GM12878 (cell line): ENCODE measurements at regions not wholly inside any gene's neighbourhood (a gene's known extent, or its start where the extent isn't known, plus 50 kb on each side); places are given as distances from the start of the nearest gene placed in this dataset.

ENCODE experiments used
- ATAC-seq: fragments of 200-7000 bp; cut with Tn5 transposase; 3 replicates; pipeline ENCODE4 v1.9.1; 2020; ENCODE audit warnings: mild to moderate bottlenecking, moderate library complexity
- BruUV-seq: library from RNA; stranded (reverse); fragments of 400-500 nt; replicated peaks from 2 replicates; lab custom pipeline; 2021; lab: Mats Ljungman, UMichigan
- CTCF ChIA-PET: fragments of 300-600 bp; sonication (Branson Sonifier 250); formaldehyde crosslinking; extraction: SDS; loops from one replicate; lab custom pipeline; 2021; ENCODE audit warnings: inconsistent platforms; lab: Yijun Ruan, JAX
- POLR2A ChIA-PET: fragments of 350-600 bp; formaldehyde crosslinking; extraction: SDS; loops from one replicate; lab custom pipeline; 2021; ENCODE audit warnings: inconsistent platforms; lab: Charles Lee
- RAD21 ChIA-PET: fragments of 300-600 bp; sonication (Branson Sonifier 250); formaldehyde crosslinking; loops from one replicate; lab custom pipeline; 2023; ENCODE audit warnings: antibody characterized with exemption; ENCODE audit not compliant: unreplicated experiment; lab: Charles Lee
- SMC1A ChIA-PET: fragments of 300-600 bp; sonication (Branson Sonifier 250); formaldehyde crosslinking; loops from one replicate; lab custom pipeline; 2023; ENCODE audit not compliant: unreplicated experiment, uncharacterized antibody; lab: Charles Lee
- DNase-seq: peaks from one replicate; pipeline ENCODE4 v3.0.0-alpha.2; 2011; ENCODE audit warnings: low read depth, low spot score
- FAIRE-seq: peaks from 3 replicates; lab custom pipeline; 2011; peaks lifted over from hg19 to GRCh38; lab: Jason Lieb, UNC
- H2AFZ ChIP-seq: 2 replicates; pipeline ENCODE4 v1.6.0; 2011; ENCODE audit warnings: low read depth, low read length, control low read depth; ENCODE audit not compliant: control insufficient read depth
- H3K27ac ChIP-seq: 2 replicates; pipeline ENCODE4 v1.5.1; 2011; ENCODE audit warnings: control low read depth; ENCODE audit not compliant: control insufficient read depth, insufficient read depth
- H3K27me3 ChIP-seq, 2 experiments: replicated peaks in 1 of 2; 2 replicates each; pipeline versions ENCODE4 v1.6.0 to v1.6.1; 2011; ENCODE audit warnings: low read length in 1 of 2; ENCODE audit not compliant: control insufficient read depth in 2 of 2, insufficient read depth in 2 of 2
- H3K36me3 ChIP-seq, 2 experiments: 2 replicates each; pipeline ENCODE4 v1.5.1; 2011; ENCODE audit warnings: low read length in 1 of 2; ENCODE audit not compliant: control insufficient read depth in 2 of 2, insufficient read depth in 2 of 2
- H3K4me1 ChIP-seq: 2 replicates; pipeline ENCODE4 v1.6.1; 2011; ENCODE audit warnings: mild to moderate bottlenecking, low read length, moderate library complexity, mixed read lengths; ENCODE audit not compliant: control insufficient read depth, insufficient read depth
- H3K4me2 ChIP-seq: 2 replicates; pipeline ENCODE4 v1.6.0; 2011; ENCODE audit warnings: control low read depth; ENCODE audit not compliant: control insufficient read depth, insufficient read depth
- H3K4me3 ChIP-seq: fragments of 200-600 bp; sonication (generic); 2 replicates; pipeline ENCODE4 v1.5.1; 2016
- H3K79me2 ChIP-seq: 2 replicates; pipeline ENCODE4 v1.6.0; 2011; ENCODE audit warnings: low read length; ENCODE audit not compliant: control insufficient read depth, insufficient read depth
- H3K9ac ChIP-seq: 2 replicates; pipeline ENCODE4 v1.8.0; 2011; ENCODE audit warnings: low read length, control low read depth, mixed read lengths; ENCODE audit not compliant: control insufficient read depth, insufficient read depth
- H3K9me3 ChIP-seq: replicated peaks from 3 replicates; pipeline ENCODE4 v1.5.1; 2011; ENCODE audit warnings: mild to moderate bottlenecking, low read length; ENCODE audit not compliant: control insufficient read depth, insufficient read depth
- H4K20me1 ChIP-seq: 2 replicates; pipeline ENCODE4 v1.6.0; 2011; ENCODE audit not compliant: control insufficient read depth, insufficient read depth
- ATF7 ChIP-seq: fragments of 450-650 bp; IDR thresholded peaks from 2 replicates; pipeline ENCODE4 v1.6.1; 2016; ENCODE audit warnings: low read depth, mild to moderate bottlenecking
- BACH1 ChIP-seq: fragments of 450-650 bp; IDR thresholded peaks from 2 replicates; pipeline ENCODE4 v1.6.1; 2017; ENCODE audit warnings: mild to moderate bottlenecking, borderline replicate concordance
- BMI1 ChIP-seq: fragments of 450-650 bp; IDR thresholded peaks from 2 replicates; pipeline ENCODE4 v1.6.1; 2016; ENCODE audit warnings: mild to moderate bottlenecking, moderate library complexity, borderline replicate concordance
- CBX3 ChIP-seq: fragments of 200-600 bp; sonication (generic); IDR thresholded peaks from 2 replicates; pipeline ENCODE4 v1.6.1; 2016; ENCODE audit warnings: low read depth, borderline replicate concordance
- CEBPZ ChIP-seq: fragments of 150-350 bp; IDR thresholded peaks from 2 replicates; pipeline ENCODE4 v1.6.1; 2016; ENCODE audit warnings: low read depth, low read length
- HDGF ChIP-seq: fragments of 450-650 bp; IDR thresholded peaks from 2 replicates; pipeline ENCODE4 v1.6.1; 2016; ENCODE audit warnings: antibody characterized with exemption
- IRF4 ChIP-seq: IDR thresholded peaks from 2 replicates; pipeline ENCODE4 v1.6.1; 2011; ENCODE audit warnings: low read depth, low read length
- MTA3 ChIP-seq: IDR thresholded peaks from 2 replicates; pipeline ENCODE4 v1.6.1; 2012; ENCODE audit warnings: low read length, inconsistent platforms, borderline replicate concordance
- NFIC ChIP-seq: IDR thresholded peaks from 2 replicates; pipeline ENCODE4 v1.6.1; 2012; ENCODE audit warnings: low read depth, mild to moderate bottlenecking, inconsistent platforms, low read length, moderate library complexity
- NFYB ChIP-seq: IDR thresholded peaks from 2 replicates; pipeline ENCODE4 v1.6.1; 2011; ENCODE audit warnings: low read depth, mild to moderate bottlenecking, low read length, improper control_type of control experiment, moderate library complexity; ENCODE audit not compliant: insufficient read depth
- NKRF ChIP-seq: fragments of 450-650 bp; conservative IDR thresholded peaks from 2 replicates; pipeline ENCODE4 v1.6.1; 2017; ENCODE audit warnings: mild to moderate bottlenecking, moderate library complexity
- RB1 ChIP-seq: fragments of 450-650 bp; formaldehyde crosslinking; IDR thresholded peaks from 2 replicates; pipeline ENCODE4 v1.6.1; 2017; ENCODE audit warnings: mild to moderate bottlenecking, borderline replicate concordance
- WRNIP1 ChIP-seq: IDR thresholded peaks from 2 replicates; pipeline ENCODE4 v1.6.1; 2011; ENCODE audit warnings: low read depth, low read length, improper control_type of control experiment, borderline replicate concordance
- ZBED1 ChIP-seq: IDR thresholded peaks from 2 replicates; pipeline ENCODE4 v1.6.1; 2016; ENCODE audit warnings: borderline replicate concordance
- ZSCAN29 ChIP-seq: fragments of 450-650 bp; IDR thresholded peaks from 2 replicates; pipeline ENCODE4 v1.6.1; 2017; ENCODE audit warnings: mild to moderate bottlenecking, moderate library complexity
- ZZZ3 ChIP-seq: IDR thresholded peaks from 2 replicates; pipeline ENCODE4 v1.6.1; 2011; ENCODE audit warnings: low read depth; ENCODE audit not compliant: control insufficient read depth, insufficient read length
- WGBS: methylation state at CpG from one replicate; pipeline ENCODE4 v1.1.6; 2016; ENCODE audit warnings: low lambda C conversion rate; ENCODE audit not compliant: insufficient replicate concordance, insufficient coverage; ENCODE audit errors: missing lambda C conversion rate; 5-methylcytosine and 5-hydroxymethylcytosine counted together
- in situ Hi-C: fragments of 300-500 bp; cut with MboI; formaldehyde crosslinking; loops from 9 replicates; pipeline ENCODE4 v1.14.3; 2018; ENCODE audit warnings: mixed read lengths
- intact Hi-C: fragments of 100-400 bp; cut with micrococcal nuclease; formaldehyde crosslinking; loops from one replicate; pipeline ENCODE4 v1.14.2; 2022; ENCODE audit not compliant: unreplicated experiment

- TF ChIP-seq CEBPZ, result no peak
- TF ChIP-seq WRNIP1, result no peak
- no peak for TF ChIP-seq NFIC
- TF ChIP-seq CBX3, result no peak
- no peak for TF ChIP-seq RB1
- no peak for TF ChIP-seq ATF7
- TF ChIP-seq ZSCAN29, result no peak
These were observed 509.0 kb upstream of the B3GAT1 start (continued) for GRCh38 chr11:134920851-134921608.

- BruUV-seq, result no TSS peak
- no peak overlapping the region for H3K9ac ChIP-seq
- ChIA-PET RAD21 (no interaction called here), SMC1A (no interaction called here), CTCF (no interaction called here), POLR2A (no interaction called here)
- no peak overlapping the region for H3K4me2 ChIP-seq
- TF ChIP-seq NFYB, result no peak
- no peak for TF ChIP-seq ZBED1
- no peak for TF ChIP-seq BMI1
- no peak for TF ChIP-seq MTA3
- no peak for TF ChIP-seq HDGF
- TF ChIP-seq IRF4, result no peak
- TF ChIP-seq ZZZ3, result no peak
- no peak for TF ChIP-seq BACH1
- TF ChIP-seq NKRF, result no peak
- DNase-seq (no peak), ATAC-seq (no peak), FAIRE-seq (no peak)
- no peak overlapping the region for H2AFZ ChIP-seq
- intact Hi-C loops (no loop called here), in situ Hi-C loops (no loop called here)
- no peak overlapping the region for H3K4me3 ChIP-seq
- H3K4me1 ChIP-seq, result no peaks in the 10 kb centered on the region
- H3K9me3 ChIP-seq, result no peaks in the 10 kb centered on the region
- H3K27me3 ChIP-seq, result peaks cover 0 to 2% of the 10 kb centered on the region in 2 experiments; a peak in 1 of 4 replicates
- H3K27ac ChIP-seq, result no peak overlapping the region
- no peaks in the 10 kb centered on the region; the same call in 1 of the 2 replicates for H4K20me1 ChIP-seq
- WGBS, result 28% methylated on average over 7 of the region's 9 CpGs
- no peaks in the 10 kb centered on the region for H3K79me2 ChIP-seq
- no peaks in the 10 kb centered on the region for H3K36me3 ChIP-seq
These were observed 504.6 kb upstream of the B3GAT1 start for GRCh38 chr11:134916421-134917213.
